HG03521 (cell line): ENCODE measurements at regions not wholly inside any gene's neighbourhood (a gene's known extent, or its start where the extent isn't known, plus 50 kb on each side); places are given as distances from the start of the nearest gene placed in this dataset.

Experiments
- ATAC-seq: cut with Tn5 transposase; IDR thresholded peaks from one replicate; pipeline ENCODE4 v1.9.1; 2021; ENCODE audit warnings: mild to moderate bottlenecking, moderate library complexity; ENCODE audit not compliant: unreplicated experiment

- ATAC-seq, result no peak
Observed at GRCh38 chr11:28470180-28470579, 362.0 kb downstream of the METTL15 start.

- ATAC-seq, result no peak
Observed at GRCh38 chr11:28466506-28466905, 358.3 kb downstream of the METTL15 start.

- no peak for ATAC-seq
Observed at GRCh38 chr11:28464252-28464867, 356.2 kb downstream of the METTL15 start.

- no peak for ATAC-seq
Observed at GRCh38 chr11:28463826-28464225, 355.6 kb downstream of the METTL15 start.

- no peak for ATAC-seq
Observed at GRCh38 chr11:28461846-28462245, 353.7 kb downstream of the METTL15 start.

GRCh38 chr11:28461338-28461737, 353.1 kb downstream of the METTL15 start:
- ATAC-seq, result no peak

- no peak for ATAC-seq
Observed at GRCh38 chr11:28460348-28460747, 352.2 kb downstream of the METTL15 start.

- ATAC-seq, result no peak
Observed at GRCh38 chr11:28459912-28460311, 351.7 kb downstream of the METTL15 start.

GRCh38 chr11:28457481-28458065, 349.4 kb downstream of the METTL15 start:
- no peak for ATAC-seq

- ATAC-seq, result no peak
Observed at GRCh38 chr11:28448186-28448585, 340.0 kb downstream of the METTL15 start.

GRCh38 chr11:28447226-28447625, 339.0 kb downstream of the METTL15 start:
- ATAC-seq, result no peak

- no peak for ATAC-seq
Observed at GRCh38 chr11:28442131-28442530, 333.9 kb downstream of the METTL15 start.

GRCh38 chr11:28439403-28439802, 331.2 kb downstream of the METTL15 start:
- no peak for ATAC-seq

- no peak for ATAC-seq
Observed at GRCh38 chr11:28420099-28420498, 311.9 kb downstream of the METTL15 start.

- no peak for ATAC-seq
Observed at GRCh38 chr11:28417601-28418323, 309.6 kb downstream of the METTL15 start.

- no peak for ATAC-seq
Observed at GRCh38 chr11:28412029-28412428, 303.8 kb downstream of the METTL15 start.

- no peak for ATAC-seq
Observed at GRCh38 chr11:28401446-28401845, 293.3 kb downstream of the METTL15 start.

GRCh38 chr11:28400331-28401100, 292.3 kb downstream of the METTL15 start:
- ATAC-seq, result no peak

- ATAC-seq, result no peak
Observed at GRCh38 chr11:28393348-28393747, 285.2 kb downstream of the METTL15 start.

- no peak for ATAC-seq
Observed at GRCh38 chr11:28384418-28384817, 276.2 kb downstream of the METTL15 start.

- ATAC-seq, result no peak
Observed at GRCh38 chr11:28383456-28383855, 275.3 kb downstream of the METTL15 start.
